Lower lobe of right lung (tissue), 2 donors: ENCODE measurements at regions not wholly inside any gene's neighbourhood (a gene's known extent, or its start where the extent isn't known, plus 50 kb on each side); places are given as distances from the start of the nearest gene placed in this dataset.
A peak's percentile ranks its signal among the peaks of the same experiment; 100 is the strongest.

Experiments
- ATAC-seq, 2 donors: fragments of 200-7000 bp; cut with Tn5 transposase; one replicate each; pipeline ENCODE4 v1.9.1; 2020 to 2022; ENCODE audit warnings: mild to moderate bottlenecking in 2 of 2, moderate library complexity in 2 of 2
- DNase-seq: peaks from one replicate; pipeline ENCODE4 v3.0.0-alpha.2; 2020
- H3K27ac ChIP-seq: fragments of 200-600 bp; one replicate; pipeline ENCODE4 v1.8.0; 2022
- H3K27me3 ChIP-seq: fragments of 200-600 bp; one replicate; pipeline ENCODE4 v1.8.0; 2022; ENCODE audit warnings: low read depth
- H3K36me3 ChIP-seq: fragments of 200-600 bp; one replicate; pipeline ENCODE4 v1.8.0; 2022; ENCODE audit warnings: mild to moderate bottlenecking
- H3K4me1 ChIP-seq: fragments of 200-600 bp; one replicate; pipeline ENCODE4 v1.8.0; 2022
- H3K4me3 ChIP-seq: fragments of 200-600 bp; one replicate; pipeline ENCODE4 v1.8.0; 2022; ENCODE audit warnings: mild to moderate bottlenecking
- H3K9me3 ChIP-seq: fragments of 200-600 bp; one replicate; pipeline ENCODE4 v1.8.0; 2022
- intact Hi-C: fragments of 100-400 bp; cut with DNase I; formaldehyde crosslinking; loops from one replicate; pipeline ENCODE4 v1.11.0; 2022
- TF ChIP-seq, protein P1 (sequence below): fragments of 200-600 bp; IDR thresholded peaks from one replicate; pipeline ENCODE4 v1.8.0; 2022; ENCODE audit warnings: antibody characterized with exemption, mild to moderate bottlenecking
- donor health status: DM: no; HTN: yes; CAD: no; lungs with severe emphysema.

DNA sequence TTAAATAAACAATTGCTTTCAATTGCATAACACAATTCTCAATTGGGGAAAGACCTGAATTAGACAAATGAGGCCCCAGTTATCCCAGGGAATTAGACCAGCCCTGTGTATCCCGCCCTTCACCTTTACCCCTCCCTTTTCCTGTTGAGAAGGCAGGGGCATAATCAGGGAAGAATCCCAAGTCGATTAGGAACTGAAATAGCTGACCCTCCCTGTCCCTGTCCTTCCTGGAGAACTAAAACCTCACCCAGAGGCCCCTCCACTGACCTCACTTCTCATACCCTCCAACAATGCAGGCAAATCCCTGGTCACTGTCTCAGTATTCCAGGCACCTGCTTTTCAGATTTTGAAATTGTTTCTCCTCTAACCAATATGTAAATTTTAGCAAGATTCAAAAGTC, 165.4 kb upstream of the CDH11 start:
- TF ChIP-seq, protein P1, sequence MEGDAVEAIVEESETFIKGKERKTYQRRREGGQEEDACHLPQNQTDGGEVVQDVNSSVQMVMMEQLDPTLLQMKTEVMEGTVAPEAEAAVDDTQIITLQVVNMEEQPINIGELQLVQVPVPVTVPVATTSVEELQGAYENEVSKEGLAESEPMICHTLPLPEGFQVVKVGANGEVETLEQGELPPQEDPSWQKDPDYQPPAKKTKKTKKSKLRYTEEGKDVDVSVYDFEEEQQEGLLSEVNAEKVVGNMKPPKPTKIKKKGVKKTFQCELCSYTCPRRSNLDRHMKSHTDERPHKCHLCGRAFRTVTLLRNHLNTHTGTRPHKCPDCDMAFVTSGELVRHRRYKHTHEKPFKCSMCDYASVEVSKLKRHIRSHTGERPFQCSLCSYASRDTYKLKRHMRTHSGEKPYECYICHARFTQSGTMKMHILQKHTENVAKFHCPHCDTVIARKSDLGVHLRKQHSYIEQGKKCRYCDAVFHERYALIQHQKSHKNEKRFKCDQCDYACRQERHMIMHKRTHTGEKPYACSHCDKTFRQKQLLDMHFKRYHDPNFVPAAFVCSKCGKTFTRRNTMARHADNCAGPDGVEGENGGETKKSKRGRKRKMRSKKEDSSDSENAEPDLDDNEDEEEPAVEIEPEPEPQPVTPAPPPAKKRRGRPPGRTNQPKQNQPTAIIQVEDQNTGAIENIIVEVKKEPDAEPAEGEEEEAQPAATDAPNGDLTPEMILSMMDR, result no peak
- Histone ChIP-seq H3K36me3 (no peaks in the 10 kb centered on the region), H3K9me3 (no peaks in the 10 kb centered on the region), H3K4me3 (no peak overlapping the region), H3K4me1 (no peaks in the 10 kb centered on the region), H3K27me3 (no peaks in the 10 kb centered on the region), H3K27ac (no peak overlapping the region)
- intact Hi-C loops, result no loop called here
- DNase-seq (no peak), ATAC-seq (no peak)

GRCh38 chr16:65285128-65286048, 163.5 kb upstream of the CDH11 start:
- Histone ChIP-seq H3K4me1 (no peaks in the 10 kb centered on the region), H3K27ac (no peak overlapping the region), H3K36me3 (no peaks in the 10 kb centered on the region), H3K9me3 (no peaks in the 10 kb centered on the region), H3K27me3 (no peaks in the 10 kb centered on the region), H3K4me3 (no peak overlapping the region)
- ATAC-seq, result no peak
- TF ChIP-seq, protein P1, result no peak
- intact Hi-C loops, result no loop called here
- no peak for DNase-seq

DNA sequence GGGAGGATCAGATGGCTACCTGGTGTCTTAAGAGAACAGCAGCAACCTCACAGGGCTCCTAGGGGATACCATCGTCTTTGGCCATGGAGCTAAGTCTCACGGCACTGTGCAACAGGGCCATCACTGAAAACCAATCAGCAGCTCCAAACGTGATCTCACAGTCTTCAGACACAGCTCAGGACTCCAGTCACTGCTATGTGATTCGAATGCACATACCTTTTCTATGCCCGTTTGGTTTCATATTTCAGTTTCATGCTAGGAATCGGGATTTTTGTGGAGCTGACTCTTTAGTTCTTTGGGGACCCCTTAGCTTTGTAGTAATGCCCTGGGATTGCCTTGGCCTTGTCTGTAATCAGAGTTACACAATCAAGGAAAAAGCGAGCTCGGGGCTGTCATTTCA, 162.8 kb upstream of the CDH11 start:
- H3K27ac ChIP-seq, result no peak overlapping the region
- H3K4me3 ChIP-seq, result no peak overlapping the region
- no peaks in the 10 kb centered on the region for H3K27me3 ChIP-seq
- DNase-seq (no peak), ATAC-seq (no peak)
- intact Hi-C loops, result no loop called here
- H3K36me3 ChIP-seq, result no peaks in the 10 kb centered on the region
- H3K9me3 ChIP-seq, result no peaks in the 10 kb centered on the region
- TF ChIP-seq, protein P1, result no peak
- H3K4me1 ChIP-seq, result no peaks in the 10 kb centered on the region

- TF ChIP-seq, protein P1, result no peak
- ATAC-seq, result peak in 1 of 2 donors; percentile 62
- H3K4me3 ChIP-seq, result no peak overlapping the region
- H3K4me1 ChIP-seq, result no peaks in the 10 kb centered on the region
- H3K27ac ChIP-seq, result no peak overlapping the region
- intact Hi-C loops, result no loop called here
- no peaks in the 10 kb centered on the region for H3K36me3 ChIP-seq
- H3K9me3 ChIP-seq, result no peaks in the 10 kb centered on the region
- H3K27me3 ChIP-seq, result no peaks in the 10 kb centered on the region
- DNase-seq, result no peak
Observed at GRCh38 chr16:65283181-65283651, 161.4 kb upstream of the CDH11 start.

DNA sequence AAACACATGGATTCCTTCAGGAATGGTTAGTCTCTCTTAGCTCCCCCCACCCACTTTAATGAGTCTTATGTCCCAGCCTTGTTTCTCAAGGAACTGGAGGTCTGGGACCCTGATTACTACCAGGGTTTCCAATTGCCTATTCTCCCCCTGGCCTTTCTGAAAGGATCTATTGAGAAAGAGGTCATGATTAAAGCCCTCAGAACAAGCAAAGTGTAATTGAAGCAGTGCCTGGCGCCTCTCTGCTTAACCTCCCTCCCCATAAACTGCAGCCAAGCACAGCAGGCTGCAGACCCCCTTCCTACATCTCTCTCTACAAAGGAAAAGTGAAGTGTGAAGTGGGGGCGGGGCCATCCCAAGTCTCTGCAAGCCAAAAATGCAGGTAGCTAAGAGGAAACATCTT, 159.7 kb upstream of the CDH11 start:
- no peaks in the 10 kb centered on the region for H3K4me1 ChIP-seq
- TF ChIP-seq, protein P1, result no peak
- intact Hi-C loops, result no loop called here
- no peak for DNase-seq
- H3K36me3 ChIP-seq, result no peaks in the 10 kb centered on the region
- ATAC-seq, result no peak
- no peaks in the 10 kb centered on the region for H3K9me3 ChIP-seq
- no peak overlapping the region for H3K27ac ChIP-seq
- H3K4me3 ChIP-seq, result no peak overlapping the region
- no peaks in the 10 kb centered on the region for H3K27me3 ChIP-seq
